A673 (cell line): ENCODE measurements at regions not wholly inside any gene's neighbourhood (a gene's known extent, or its start where the extent isn't known, plus 50 kb on each side); places are given as distances from the start of the nearest gene placed in this dataset.

Experiments
- BruUV-seq: library from RNA; stranded (reverse); fragments of 400-500 nt; replicated peaks from 2 replicates; lab custom pipeline; 2021; lab: Mats Ljungman, UMichigan
- CTCF ChIA-PET: fragments of 300-600 bp; sonication (Branson Sonifier 250); formaldehyde crosslinking; loops from one replicate; lab custom pipeline; 2022; ENCODE audit warnings: antibody characterized with exemption; lab: Charles Lee
- POLR2A ChIA-PET: fragments of 300-600 bp; sonication (Branson Sonifier 250); formaldehyde crosslinking; loops from one replicate; lab custom pipeline; 2022; ENCODE audit warnings: antibody characterized with exemption; ENCODE audit not compliant: low non-redundant PET; lab: Charles Lee
- DNase-seq: peaks from one replicate; pipeline ENCODE4 v3.0.0-alpha.2; 2015; ENCODE audit warnings: low spot score
- H3K27ac ChIP-seq: fragments of 200-600 bp; sonication (generic); 2 replicates; pipeline ENCODE4 v1.5.1; 2016; ENCODE audit warnings: mixed run types, low read depth, mild to moderate bottlenecking, mixed read lengths, antibody characterized with exemption, low read length; ENCODE audit not compliant: poor library complexity, severe bottlenecking
- H3K27me3 ChIP-seq: fragments of 200-600 bp; sonication (generic); replicated peaks from 2 replicates; pipeline ENCODE4 v1.6.1; 2017; ENCODE audit warnings: mixed run types, low read depth, mild to moderate bottlenecking, mixed read lengths, antibody characterized with exemption, low read length; ENCODE audit not compliant: insufficient read depth, poor library complexity
- H3K36me3 ChIP-seq: fragments of 200-600 bp; sonication (generic); 2 replicates; pipeline ENCODE4 v1.6.1; 2016; ENCODE audit warnings: mixed run types, mild to moderate bottlenecking, mixed read lengths, antibody characterized with exemption, low read length; ENCODE audit not compliant: insufficient read depth, poor library complexity, severe bottlenecking
- H3K4me1 ChIP-seq: fragments of 200-600 bp; sonication (generic); 2 replicates; pipeline ENCODE4 v1.6.1; 2017; ENCODE audit warnings: mixed run types, mild to moderate bottlenecking, mixed read lengths, antibody characterized with exemption, low read length; ENCODE audit not compliant: insufficient read depth, poor library complexity, severe bottlenecking
- H3K4me3 ChIP-seq: fragments of 200-600 bp; sonication (generic); 2 replicates; pipeline ENCODE4 v1.5.1; 2016; ENCODE audit warnings: low read depth, mixed run types, mild to moderate bottlenecking, mixed read lengths, low read length; ENCODE audit not compliant: poor library complexity, severe bottlenecking
- H3K9me3 ChIP-seq: fragments of 200-600 bp; sonication (generic); 2 replicates; pipeline ENCODE4 v1.6.1; 2016; ENCODE audit warnings: mixed run types, low read depth, mild to moderate bottlenecking, mixed read lengths, antibody characterized with exemption, low read length; ENCODE audit not compliant: poor library complexity, severe bottlenecking
- EZH2 ChIP-seq: fragments of 200-600 bp; sonication (generic); IDR thresholded peaks from 2 replicates; pipeline ENCODE4 v1.6.1; 2017; ENCODE audit warnings: borderline replicate concordance, low read depth, mild to moderate bottlenecking, mixed read lengths, antibody characterized with exemption, low read length; ENCODE audit not compliant: poor library complexity, severe bottlenecking
- intact Hi-C: fragments of 100-400 bp; cut with micrococcal nuclease; formaldehyde crosslinking; loops from one replicate; pipeline ENCODE4 v1.10.0; 2022; ENCODE audit not compliant: unreplicated experiment
- TF ChIP-seq, protein P1 (sequence below): fragments of 300-800, 200-600 bp; sonication (generic); conservative IDR thresholded peaks from 2 replicates; pipeline ENCODE4 v1.5.1; 2017; ENCODE audit warnings: low read depth, mild to moderate bottlenecking, antibody characterized with exemption, low read length, moderate library complexity, mixed read lengths

DNA sequence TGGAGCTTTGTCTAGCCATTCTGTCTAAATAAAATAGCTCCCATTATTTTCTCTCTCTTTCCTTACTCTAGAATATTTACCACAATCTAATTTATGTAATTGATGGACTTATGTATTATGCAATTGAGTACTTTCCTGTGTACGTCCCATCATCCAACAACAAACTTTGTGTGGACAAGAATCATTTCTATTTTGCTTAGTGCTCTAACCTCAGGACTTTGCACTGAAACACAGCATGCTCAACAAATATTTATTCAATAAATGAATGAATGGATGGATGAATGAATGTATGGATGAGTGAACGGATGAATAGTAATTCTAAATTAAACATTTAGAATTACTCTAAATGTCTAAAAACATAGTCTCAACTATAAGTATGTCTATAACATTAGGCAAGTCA, 115.2 kb upstream of the RORA start:
- POLR2A ChIA-PET = no interaction called here
- intact Hi-C loops = no loop called here
- Histone ChIP-seq H3K4me1 (no peaks in the 10 kb centered on the region), H3K27me3 (peaks cover 22% of the 10 kb centered on the region), H3K27ac (no peak overlapping the region), H3K36me3 (no peaks in the 10 kb centered on the region), H3K4me3 (no peak overlapping the region), H3K9me3 (peaks cover 6% of the 10 kb centered on the region)
- CTCF ChIA-PET = no interaction called here
- TF ChIP-seq, protein P1, sequence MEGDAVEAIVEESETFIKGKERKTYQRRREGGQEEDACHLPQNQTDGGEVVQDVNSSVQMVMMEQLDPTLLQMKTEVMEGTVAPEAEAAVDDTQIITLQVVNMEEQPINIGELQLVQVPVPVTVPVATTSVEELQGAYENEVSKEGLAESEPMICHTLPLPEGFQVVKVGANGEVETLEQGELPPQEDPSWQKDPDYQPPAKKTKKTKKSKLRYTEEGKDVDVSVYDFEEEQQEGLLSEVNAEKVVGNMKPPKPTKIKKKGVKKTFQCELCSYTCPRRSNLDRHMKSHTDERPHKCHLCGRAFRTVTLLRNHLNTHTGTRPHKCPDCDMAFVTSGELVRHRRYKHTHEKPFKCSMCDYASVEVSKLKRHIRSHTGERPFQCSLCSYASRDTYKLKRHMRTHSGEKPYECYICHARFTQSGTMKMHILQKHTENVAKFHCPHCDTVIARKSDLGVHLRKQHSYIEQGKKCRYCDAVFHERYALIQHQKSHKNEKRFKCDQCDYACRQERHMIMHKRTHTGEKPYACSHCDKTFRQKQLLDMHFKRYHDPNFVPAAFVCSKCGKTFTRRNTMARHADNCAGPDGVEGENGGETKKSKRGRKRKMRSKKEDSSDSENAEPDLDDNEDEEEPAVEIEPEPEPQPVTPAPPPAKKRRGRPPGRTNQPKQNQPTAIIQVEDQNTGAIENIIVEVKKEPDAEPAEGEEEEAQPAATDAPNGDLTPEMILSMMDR = no peak
- TF ChIP-seq EZH2 = no peak
- BruUV-seq = no TSS peak
- DNase-seq = no peak

DNA sequence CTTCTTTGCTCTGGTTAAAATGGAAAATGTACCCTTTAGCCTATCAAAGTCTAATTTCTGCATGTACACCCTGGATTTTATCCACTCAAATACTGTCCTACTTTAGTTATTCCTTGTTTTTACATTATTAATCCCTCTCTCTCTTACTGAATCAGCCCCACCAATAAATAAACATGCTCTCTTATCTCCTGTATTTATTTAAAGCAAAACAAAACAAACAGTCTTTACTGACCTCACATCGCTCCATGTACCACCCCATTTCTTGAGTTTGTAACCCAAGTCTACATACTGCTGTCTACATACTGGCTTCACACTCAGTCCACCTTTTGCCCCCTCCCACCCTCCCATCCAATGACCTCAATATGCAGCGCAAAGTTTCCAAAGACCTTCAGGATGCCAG, 113.3 kb upstream of the RORA start:
- Histone ChIP-seq H3K4me3 (no peak overlapping the region), H3K4me1 (no peaks in the 10 kb centered on the region), H3K27ac (no peak overlapping the region), H3K27me3 (peaks cover 26% of the 10 kb centered on the region), H3K36me3 (no peaks in the 10 kb centered on the region), H3K9me3 (peaks cover 6% of the 10 kb centered on the region)
- BruUV-seq = no TSS peak
- CTCF ChIA-PET = no interaction called here
- intact Hi-C loops = no loop called here
- POLR2A ChIA-PET = no interaction called here
- DNase-seq = no peak
- no peak for TF ChIP-seq EZH2
- TF ChIP-seq, protein P1 = no peak

DNA sequence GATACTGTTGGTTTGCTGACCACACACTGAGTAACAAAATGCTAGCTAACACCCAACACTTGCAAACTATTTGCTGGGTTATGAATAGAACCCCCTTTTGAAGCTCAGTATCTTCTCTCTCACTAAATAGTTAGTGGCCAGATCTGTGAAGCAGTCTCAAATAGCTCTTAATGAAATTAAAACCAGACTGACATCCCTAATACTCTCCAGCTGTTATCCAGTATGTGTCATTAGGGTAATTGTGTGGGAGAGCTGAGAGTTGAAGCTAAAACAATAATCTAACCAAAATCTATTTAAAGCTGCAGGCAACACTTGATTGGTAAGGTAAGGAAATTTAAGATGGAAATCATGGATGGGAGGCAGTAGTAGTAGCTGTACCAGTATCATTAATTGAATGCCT, 110.4 kb upstream of the RORA start:
- Histone ChIP-seq H3K4me3 (no peak overlapping the region), H3K36me3 (no peaks in the 10 kb centered on the region), H3K4me1 (no peaks in the 10 kb centered on the region), H3K9me3 (peaks cover 6% of the 10 kb centered on the region), H3K27me3 (peaks cover 42% of the 10 kb centered on the region), H3K27ac (no peak overlapping the region)
- no TSS peak for BruUV-seq
- CTCF ChIA-PET = no interaction called here
- no peak for TF ChIP-seq EZH2
- TF ChIP-seq, protein P1 = no peak
- DNase-seq = no peak
- POLR2A ChIA-PET = no interaction called here
- intact Hi-C loops = no loop called here
